GM19395 (cell line): ENCODE measurements at regions not wholly inside any gene's neighbourhood (a gene's known extent, or its start where the extent isn't known, plus 50 kb on each side); places are given as distances from the start of the nearest gene placed in this dataset.

ENCODE experiments used
- ATAC-seq: cut with Tn5 transposase; IDR thresholded peaks from one replicate; pipeline ENCODE4 v1.9.1; 2021; ENCODE audit warnings: mild to moderate bottlenecking, moderate library complexity; ENCODE audit not compliant: unreplicated experiment

- ATAC-seq, result no peak
Observed at GRCh38 chr1:221335161-221336101, 406.5 kb downstream of the DUSP10 start.

- ATAC-seq, result no peak
Observed at GRCh38 chr1:221336126-221336525, 405.8 kb downstream of the DUSP10 start.

- ATAC-seq, result no peak
Observed at GRCh38 chr1:221337106-221337505, 404.8 kb downstream of the DUSP10 start.

GRCh38 chr1:221343136-221343535 lies 398.8 kb downstream of the DUSP10 start:
- ATAC-seq, result no peak

GRCh38 chr1:221343607-221344006 lies 398.3 kb downstream of the DUSP10 start:
- no peak for ATAC-seq

- no peak for ATAC-seq
Observed at GRCh38 chr1:221344693-221345092, 397.2 kb downstream of the DUSP10 start.

DNA sequence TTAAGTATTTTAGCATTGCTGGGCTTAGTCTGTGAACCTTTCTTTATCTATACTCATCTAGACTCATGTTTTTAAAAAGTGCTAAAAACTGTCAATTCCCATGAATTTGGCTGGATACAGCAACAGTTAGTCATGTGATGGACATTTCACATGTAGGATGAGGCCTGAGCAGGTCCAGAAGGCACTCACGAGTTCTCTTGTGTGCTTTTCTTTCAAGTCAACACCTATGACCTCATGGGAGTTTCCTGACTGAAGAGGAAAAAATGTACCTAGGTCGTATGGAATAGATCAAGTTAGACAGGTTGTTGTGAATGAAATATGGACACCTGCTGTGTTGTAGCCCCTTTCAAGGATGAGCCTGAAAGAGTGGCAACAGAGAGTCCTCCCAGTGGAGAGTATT lies 394.2 kb downstream of the DUSP10 start:
- ATAC-seq, result no peak

DNA sequence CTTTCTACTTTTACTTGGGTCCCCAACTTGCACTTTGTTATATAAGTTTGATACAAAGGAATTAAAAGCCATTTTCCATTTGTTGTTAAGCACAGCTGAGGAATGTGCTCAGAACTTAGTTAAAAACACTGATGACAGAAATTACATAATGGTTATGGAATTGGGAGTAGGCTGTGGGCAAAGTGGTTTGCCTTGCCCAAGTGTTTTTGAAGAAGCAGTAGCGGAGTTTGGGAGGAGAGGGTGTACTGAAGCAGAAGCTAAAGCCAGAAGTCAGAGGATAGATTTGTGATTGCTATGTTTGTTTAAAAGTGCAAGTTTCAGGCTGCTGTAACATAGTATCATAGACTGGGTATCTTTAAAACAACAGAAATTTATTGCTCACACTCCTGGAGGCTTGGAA lies 391.8 kb downstream of the DUSP10 start:
- ATAC-seq, result no peak

DNA sequence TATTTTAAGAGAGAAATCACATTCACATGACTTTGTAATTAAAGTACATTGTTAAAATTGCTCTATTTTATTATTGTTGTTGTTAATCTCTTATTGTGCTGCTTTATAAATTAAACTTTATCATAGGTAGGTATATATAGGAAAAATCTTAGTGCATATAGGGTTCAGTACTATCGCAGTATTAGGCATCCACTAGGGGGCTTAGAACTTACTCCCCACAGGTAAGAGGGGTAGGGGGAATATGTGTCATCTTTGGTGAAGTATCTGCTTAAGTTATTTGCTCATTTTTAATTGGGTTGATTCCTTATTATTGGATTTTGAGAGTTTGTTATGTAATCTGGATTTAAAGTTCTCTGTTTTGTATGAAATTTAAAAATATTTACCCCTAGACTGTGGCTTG lies 385.2 kb downstream of the DUSP10 start:
- no peak for ATAC-seq

- ATAC-seq, result no peak
Observed at GRCh38 chr1:221363039-221363438, 378.9 kb downstream of the DUSP10 start.

GRCh38 chr1:221366495-221367110 lies 375.3 kb downstream of the DUSP10 start:
- ATAC-seq, result no peak

DNA sequence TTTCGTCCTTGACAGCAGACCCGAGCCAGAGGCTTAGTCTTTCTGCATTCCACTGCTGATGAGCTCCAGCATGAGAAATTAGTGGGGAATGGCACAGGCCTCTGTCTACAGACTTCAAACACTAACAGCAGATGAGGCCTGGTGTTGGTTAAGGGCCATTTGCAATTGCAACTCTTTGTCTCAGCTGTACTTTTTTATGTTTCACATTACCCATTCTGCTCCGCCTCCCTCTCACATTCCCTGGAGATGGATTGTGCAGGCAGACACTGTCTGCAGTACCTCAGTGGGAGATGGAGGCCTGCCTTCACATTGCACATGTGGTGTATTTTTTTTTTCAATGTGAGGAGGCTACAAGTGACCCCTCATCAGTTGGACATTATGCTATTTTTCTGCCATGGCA lies 370.2 kb downstream of the DUSP10 start:
- no peak for ATAC-seq

DNA sequence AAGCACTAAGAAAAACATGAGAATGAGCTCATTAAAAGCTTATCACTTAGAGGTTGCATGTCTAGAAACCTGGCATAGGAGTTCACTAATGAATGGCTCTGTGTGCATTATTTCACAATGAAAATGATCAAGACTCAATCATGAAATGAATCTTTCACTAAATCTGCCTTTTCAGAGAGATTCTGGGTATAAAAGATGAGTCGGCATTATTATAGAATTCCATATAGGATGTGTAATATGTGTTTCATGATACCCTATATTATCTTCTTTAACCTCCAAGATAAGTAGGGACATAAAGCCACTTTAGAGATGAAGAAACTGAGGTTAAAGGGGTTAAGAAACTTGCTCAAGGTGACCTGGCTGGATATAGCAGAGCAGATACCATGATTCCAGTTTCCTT lies 368.1 kb downstream of the DUSP10 start:
- ATAC-seq, result no peak

GRCh38 chr1:221376286-221376685 lies 365.6 kb downstream of the DUSP10 start:
- ATAC-seq, result no peak

DNA sequence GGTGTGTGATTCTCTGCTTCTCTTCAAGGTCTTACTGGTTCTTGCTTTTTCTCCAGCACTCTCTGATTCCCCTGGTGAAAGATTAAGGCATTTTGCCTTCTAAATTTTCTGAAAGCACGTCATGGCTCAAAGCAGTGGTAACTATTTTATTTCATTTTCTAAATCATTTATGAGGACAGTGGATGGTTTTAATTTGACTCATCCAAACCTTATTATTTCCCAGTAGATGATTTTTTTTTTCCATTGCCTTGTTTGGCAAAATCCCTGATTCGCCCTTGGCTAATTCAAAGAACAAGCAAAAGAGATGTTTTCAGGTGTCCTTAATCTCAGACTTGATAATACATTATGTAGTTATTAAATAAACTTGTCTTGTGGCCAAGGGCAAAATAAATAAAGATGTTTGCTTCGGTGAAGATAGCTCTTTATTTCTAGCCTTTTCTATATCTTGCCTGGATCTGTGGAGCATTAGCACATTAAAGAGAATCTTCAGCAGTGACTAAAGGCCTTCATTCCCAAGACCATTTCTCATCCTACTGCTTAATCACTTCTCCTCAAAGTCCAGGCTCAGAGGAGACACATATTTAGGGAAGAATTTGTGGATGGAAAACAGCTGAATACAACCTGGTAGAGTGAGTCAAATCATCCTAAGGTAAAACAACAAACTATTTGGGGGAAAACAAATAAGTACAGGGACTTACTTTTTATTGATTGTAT lies 359.8 kb downstream of the DUSP10 start:
- no peak for ATAC-seq

DNA sequence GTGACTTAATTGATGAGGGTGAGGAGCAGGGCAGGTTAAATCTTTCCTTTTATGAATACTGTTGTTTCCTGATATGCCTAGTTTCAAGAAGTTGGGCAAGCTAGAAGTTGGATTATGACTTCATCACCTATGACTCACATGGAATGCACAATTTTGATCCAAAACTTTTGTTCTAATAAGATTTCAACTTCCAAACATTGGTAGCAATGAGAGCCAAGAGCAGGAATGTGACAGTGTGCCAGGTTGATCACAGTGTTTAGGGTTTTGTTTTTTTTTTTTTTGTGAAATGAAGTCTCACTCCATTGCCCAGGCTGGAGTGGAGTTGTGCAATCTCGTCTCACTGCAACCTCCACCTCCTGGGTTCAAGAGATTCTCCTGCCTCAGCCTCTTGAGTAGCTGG lies 349.4 kb downstream of the DUSP10 start:
- no peak for ATAC-seq

DNA sequence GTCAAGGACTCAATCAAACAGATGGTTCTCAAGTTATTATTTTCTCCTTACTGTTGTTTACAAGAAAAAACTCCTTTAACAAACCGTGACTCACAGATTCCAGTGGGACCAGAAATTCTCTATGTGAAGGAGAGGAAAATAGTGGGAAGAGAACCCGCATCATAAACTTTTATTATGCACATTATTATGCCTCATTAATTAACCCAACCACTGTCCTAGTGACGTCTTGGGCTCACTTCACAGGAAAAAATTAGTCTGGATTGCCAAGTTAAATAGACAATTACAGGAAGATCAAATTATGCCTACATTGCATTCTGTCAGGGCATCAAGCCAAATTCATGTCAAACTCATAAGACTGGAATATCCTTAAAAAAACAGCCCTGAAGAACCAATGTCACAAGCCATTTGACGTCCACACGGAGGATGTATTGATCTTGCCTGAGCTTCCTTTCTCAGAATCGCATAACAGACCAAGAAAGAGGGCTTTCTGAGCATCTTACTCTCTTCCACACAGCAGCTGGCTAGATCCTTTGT lies 347.8 kb downstream of the DUSP10 start:
- no peak for ATAC-seq

DNA sequence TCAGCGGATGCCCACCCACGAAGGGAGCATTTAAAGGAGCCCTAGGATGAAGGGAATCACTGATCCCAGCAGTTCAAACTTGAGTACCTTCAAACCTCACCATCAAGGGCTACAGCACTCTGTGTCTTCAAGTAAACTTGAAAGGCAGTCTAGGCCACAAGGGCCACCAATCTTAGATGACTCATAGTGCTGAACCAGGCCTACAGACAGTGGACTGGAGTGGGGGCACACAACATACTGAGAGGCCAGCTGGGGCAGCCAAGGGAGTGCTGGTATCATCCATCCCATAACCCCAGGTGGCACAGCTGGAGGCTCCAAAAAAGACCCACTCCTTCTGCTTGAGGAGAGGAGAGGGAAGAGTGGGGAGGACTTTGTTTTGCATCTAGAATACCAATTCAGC lies 345.4 kb downstream of the DUSP10 start:
- no peak for ATAC-seq

DNA sequence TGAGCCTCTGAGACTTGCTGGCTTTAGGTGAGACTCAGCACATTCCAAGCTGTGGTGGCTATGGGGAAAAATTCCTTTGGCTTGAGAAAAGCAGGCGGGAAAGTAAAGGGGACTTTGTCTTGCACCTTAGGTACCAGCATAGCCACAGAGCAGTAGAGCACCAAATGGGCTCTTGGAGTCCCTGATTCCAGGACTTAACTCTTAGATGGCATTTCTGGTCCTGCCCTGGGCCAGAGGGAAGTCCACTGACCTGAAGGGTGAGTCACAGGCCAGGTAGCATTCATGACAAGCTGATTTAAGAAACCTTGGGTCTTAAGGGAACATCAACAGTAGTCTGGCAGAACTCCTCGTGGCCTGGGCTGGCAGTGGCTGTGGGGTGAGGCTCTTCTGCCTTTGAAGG lies 344.7 kb downstream of the DUSP10 start:
- ATAC-seq, result no peak

DNA sequence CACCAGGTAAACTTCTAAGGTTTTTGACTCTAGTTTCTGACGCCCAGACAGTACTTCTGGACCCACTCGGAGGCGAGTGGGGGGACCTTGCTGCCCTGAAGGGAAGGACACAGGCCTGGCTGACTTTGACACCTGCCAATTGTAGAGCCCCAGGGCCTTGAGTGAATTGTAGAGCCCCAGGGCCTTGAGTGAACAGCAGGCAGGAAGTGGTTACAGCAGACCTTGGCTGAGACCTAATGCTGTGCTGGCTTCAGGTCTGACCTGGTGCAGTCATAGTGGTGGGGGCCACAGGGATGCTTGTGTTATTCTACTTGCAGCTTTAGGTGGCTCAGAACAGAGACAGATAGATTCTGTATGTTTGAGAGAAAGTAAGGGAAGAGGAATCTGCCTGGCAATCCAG lies 344.3 kb downstream of the DUSP10 start:
- ATAC-seq, result no peak

DNA sequence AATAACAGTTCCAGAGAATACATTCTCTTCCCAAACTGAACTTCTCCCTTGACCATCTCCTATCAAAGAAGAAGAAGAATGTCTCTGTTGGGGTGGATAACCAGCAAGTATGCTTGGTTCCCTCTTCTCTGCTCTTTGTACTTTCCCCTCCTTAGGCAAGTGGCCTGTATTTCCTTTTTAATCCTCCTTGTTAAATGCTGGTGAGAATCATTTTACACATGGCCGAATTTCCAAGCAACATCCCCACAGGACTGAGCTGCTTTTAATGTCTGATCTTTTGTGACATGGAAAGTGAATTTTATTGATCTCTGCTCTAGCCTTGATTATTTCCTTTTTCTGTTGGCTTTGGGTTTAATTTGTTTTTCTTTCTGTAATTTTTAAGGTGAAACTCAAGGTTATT lies 336.7 kb downstream of the DUSP10 start:
- ATAC-seq, result no peak
